Effector memory CD8-positive, alpha-beta T cell (primary cell): ENCODE measurements at regions not wholly inside any gene's neighbourhood (a gene's known extent, or its start where the extent isn't known, plus 50 kb on each side); places are given as distances from the start of the nearest gene placed in this dataset.
"Not testable (repeated sequence)": the region's sequence is repeated elsewhere in the genome, so short reads cannot be mapped to it uniquely, and the experiment has no call there.

Experiments
- ATAC-seq: fragments of 150-1000 bp; cut with Tn5 transposase; replicated peaks from 2 replicates; pipeline ENCODE4 v1.10.0; 2021; ENCODE audit warnings: mild to moderate bottlenecking, moderate library complexity
- DNase-seq, 3 experiments: peaks; one replicate each; pipeline ENCODE4 v3.0.0; 2021
- H3K27ac Mint-ChIP-seq, 2 donors: one replicate each; pipeline ENCODE4 v1.8.0; 2022; ENCODE audit warnings: mild to moderate bottlenecking in 2 of 2, mixed read lengths in 2 of 2, moderate library complexity in 2 of 2
- H3K27me3 Mint-ChIP-seq, 2 donors: one replicate each; pipeline ENCODE4 v1.8.0; 2022; ENCODE audit warnings: mixed read lengths in 2 of 2
- H3K36me3 Mint-ChIP-seq: one replicate; pipeline ENCODE4 v1.8.0; 2022; ENCODE audit warnings: mild to moderate bottlenecking, moderate library complexity, mixed read lengths; ENCODE audit not compliant: insufficient read depth
- H3K4me1 Mint-ChIP-seq, 2 donors: one replicate each; pipeline ENCODE4 v1.8.0; 2022; ENCODE audit warnings: low read depth in 2 of 2, mixed read lengths in 2 of 2
- H3K4me3 Mint-ChIP-seq, 2 donors: one replicate each; pipeline ENCODE4 v1.8.0; 2022; ENCODE audit warnings: mild to moderate bottlenecking in 2 of 2, mixed read lengths in 2 of 2, moderate library complexity in 2 of 2
- H3K9me3 Mint-ChIP-seq, 2 donors: one replicate each; pipeline ENCODE4 v1.8.0; 2022; ENCODE audit warnings: mixed read lengths in 2 of 2

GRCh38 chr14:56064513-56064912, 53.7 kb upstream of the PELI2 start:
- Mint-ChIP-seq H3K4me3 (no peak overlapping the region), H3K27me3 (peaks cover 12 to 16% of the 10 kb centered on the region in 2 donors), H3K4me1 (no peaks in the 10 kb centered on the region), H3K9me3 (no peaks in the 10 kb centered on the region), H3K36me3 (no peaks in the 10 kb centered on the region), H3K27ac (no peak overlapping the region)
- DNase-seq (no peak), ATAC-seq (no peak)

- not testable (repeated sequence) for ATAC-seq, H3K36me3 Mint-ChIP-seq, H3K4me1 Mint-ChIP-seq, H3K27ac Mint-ChIP-seq, H3K9me3 Mint-ChIP-seq, H3K4me3 Mint-ChIP-seq, DNase-seq
- peaks cover 12 to 15% of the 10 kb centered on the region in 2 donors for H3K27me3 Mint-ChIP-seq
Observed at GRCh38 chr14:56065199-56065598, 53.0 kb upstream of the PELI2 start.

GRCh38 chr14:56065621-56066290, 52.5 kb upstream of the PELI2 start:
- Mint-ChIP-seq H3K9me3 (no peaks in the 10 kb centered on the region), H3K4me1 (no peaks in the 10 kb centered on the region), H3K4me3 (no peak overlapping the region), H3K27me3 (peaks cover 6 to 14% of the 10 kb centered on the region in 2 donors), H3K27ac (no peak overlapping the region), H3K36me3 (no peaks in the 10 kb centered on the region)
- ATAC-seq (no peak), DNase-seq (no peak)
